K562 (cell line): ENCODE measurements at regions not wholly inside any gene's neighbourhood (a gene's known extent, or its start where the extent isn't known, plus 50 kb on each side); places are given as distances from the start of the nearest gene placed in this dataset.

Source experiments
- ATAC-seq: fragments of 200-7000 bp; cut with Tn5 transposase; 3 replicates; pipeline ENCODE4 v1.9.1; 2020; ENCODE audit warnings: moderate library complexity
- BruUV-seq: library from RNA; stranded (reverse); fragments of 400-500 nt; replicated peaks from 2 replicates; lab custom pipeline; 2021; lab: Mats Ljungman, UMichigan
- CTCF ChIA-PET: fragments of 300-600 bp; formaldehyde crosslinking; extraction: SDS; loops from one replicate; lab custom pipeline; 2021; ENCODE audit warnings: low intra/inter-chr PET ratio; lab: Yijun Ruan, JAX
- POLR2A ChIA-PET: fragments of 300-600, 350-650 bp; sonication (Branson Sonifier 250); formaldehyde crosslinking; extraction: SDS; loops from one replicate; lab custom pipeline; 2021; ENCODE audit warnings: antibody characterized with exemption, inconsistent platforms; lab: Yijun Ruan, JAX
- DNase-seq, 4 experiments: peaks; one replicate each; pipeline versions ENCODE4 v3.0.0 to v3.0.0-alpha.2; 2011 to 2018; ENCODE audit warnings: low spot score in 3 of 4, mixed read lengths in 3 of 4; ENCODE audit errors: extremely low read depth in 1 of 4
- FAIRE-seq: peaks from 2 replicates; lab custom pipeline; 2011; peaks lifted over from hg19 to GRCh38; lab: Jason Lieb, UNC
- H2AFZ ChIP-seq: 2 replicates; pipeline ENCODE4 v1.6.0; 2011; ENCODE audit warnings: low read depth, low read length, control low read depth, inconsistent platforms
- H3K27ac ChIP-seq: fragments of 200-600 bp; 3 replicates; pipeline ENCODE4 v1.8.0; 2011; ENCODE audit warnings: low read depth, mild to moderate bottlenecking, control low read depth, inconsistent platforms, low read length, moderate library complexity, mixed read lengths; ENCODE audit errors: extremely low read depth
- H3K27me3 ChIP-seq, 2 experiments: fragments of 300-600 bp in 1 of 2; 2 replicates in 1 of 2; 3 replicates in 1 of 2; pipeline versions ENCODE4 v1.6.0 to v1.8.0; 2011; ENCODE audit warnings: inconsistent platforms in 2 of 2, low read length in 2 of 2, mild to moderate bottlenecking in 1 of 2, mixed read lengths in 1 of 2, moderate library complexity in 1 of 2; ENCODE audit not compliant: control insufficient read depth in 2 of 2, insufficient read depth in 2 of 2
- H3K36me3 ChIP-seq: fragments of 300-600 bp; 3 replicates; pipeline ENCODE4 v1.8.0; 2011; ENCODE audit warnings: mild to moderate bottlenecking, low read length, inconsistent platforms; ENCODE audit not compliant: control insufficient read depth, insufficient read depth
- H3K4me1 ChIP-seq, 2 experiments: fragments of 200-600 bp in 1 of 2; replicated peaks in 1 of 2; 2 replicates in 1 of 2; 3 replicates in 1 of 2; pipeline versions ENCODE4 v1.5.1 to v1.8.0; 2011; ENCODE audit warnings: inconsistent platforms in 2 of 2, low read length in 2 of 2, mild to moderate bottlenecking in 1 of 2, mixed read lengths in 1 of 2, moderate library complexity in 1 of 2; ENCODE audit not compliant: control insufficient read depth in 2 of 2, insufficient read depth in 2 of 2
- H3K4me2 ChIP-seq: 2 replicates; pipeline ENCODE4 v1.6.1; 2011; ENCODE audit warnings: low read length, control low read depth, inconsistent platforms, mixed read lengths; ENCODE audit not compliant: insufficient read depth
- H3K4me3 ChIP-seq: fragments of 200-600 bp; sonication (generic), shearing (Covaris generic); 2 replicates; pipeline ENCODE4 v1.5.1; 2016; ENCODE audit warnings: control low read depth, inconsistent platforms
- H3K79me2 ChIP-seq: fragments of 200-600 bp; 3 replicates; pipeline ENCODE4 v1.8.0; 2011; ENCODE audit warnings: low read length, inconsistent platforms; ENCODE audit not compliant: control insufficient read depth, insufficient read depth
- H3K9ac ChIP-seq, 2 experiments: 2 replicates each; pipeline versions ENCODE4 v1.6.0 to v1.6.1; 2011; ENCODE audit warnings: low read depth in 2 of 2, low read length in 2 of 2, control low read depth in 1 of 2, inconsistent platforms in 1 of 2, mild to moderate bottlenecking in 1 of 2, mixed read lengths in 1 of 2; ENCODE audit not compliant: insufficient read depth in 1 of 2
- H3K9me1 ChIP-seq: one replicate; pipeline ENCODE4 v1.6.0; 2011; ENCODE audit warnings: inconsistent platforms, mild to moderate bottlenecking, low read length, moderate library complexity; ENCODE audit not compliant: control insufficient read depth, insufficient read depth
- H3K9me3 ChIP-seq: replicated peaks from 2 replicates; pipeline ENCODE4 v1.5.1; 2011; ENCODE audit warnings: low read depth, low read length, inconsistent platforms; ENCODE audit not compliant: control insufficient read depth, insufficient read depth
- H4K20me1 ChIP-seq: replicated peaks from 2 replicates; pipeline ENCODE4 v1.6.1; 2011; ENCODE audit warnings: low read length, inconsistent platforms, mixed read lengths; ENCODE audit not compliant: control insufficient read depth, insufficient read depth
- CAMTA2 ChIP-seq: fragments of 250-450 bp; sonication (Bioruptor Pico); conservative IDR thresholded peaks from 2 replicates; pipeline ENCODE4 v1.5.1; 2022
- CBX5 ChIP-seq: IDR thresholded peaks from 2 replicates; pipeline ENCODE4 v1.6.1; 2014; ENCODE audit warnings: low read depth, borderline replicate concordance
- CREB1 ChIP-seq, 2 experiments: sonication (generic) in 1 of 2; formaldehyde crosslinking in 1 of 2; IDR thresholded peaks; 2 replicates each; pipeline versions ENCODE4 v1.6.1 to v1.8.0; 2012 to 2022; ENCODE audit warnings: inconsistent platforms in 1 of 2, mild to moderate bottlenecking in 1 of 2, missing genetic modification reagents in 1 of 2, moderate library complexity in 1 of 2
- FOXA1 ChIP-seq: fragments of 450-650 bp; IDR thresholded peaks from 2 replicates; pipeline ENCODE4 v1.6.1; 2016; ENCODE audit warnings: mild to moderate bottlenecking, borderline replicate concordance
- HDAC3 ChIP-seq: fragments of 450-650 bp; IDR thresholded peaks from 2 replicates; pipeline ENCODE4 v1.6.1; 2018; ENCODE audit warnings: borderline replicate concordance, mild to moderate bottlenecking, moderate library complexity; ENCODE audit not compliant: partially characterized antibody
- KLF10 ChIP-seq: fragments of 250-450 bp; sonication (Bioruptor Pico); IDR thresholded peaks from 2 replicates; pipeline ENCODE4 v1.6.1; 2021; ENCODE audit warnings: matching md5 sums
- NCOA4 ChIP-seq: fragments of 450-650 bp; IDR thresholded peaks from 2 replicates; pipeline ENCODE4 v1.6.1; 2018; ENCODE audit warnings: mild to moderate bottlenecking; ENCODE audit not compliant: partially characterized antibody
- NFE2 ChIP-seq: IDR thresholded peaks from 2 replicates; pipeline ENCODE4 v1.6.1; 2014; ENCODE audit warnings: antibody characterized with exemption, low read depth
- NR2F6 ChIP-seq: fragments of 450-650 bp; formaldehyde crosslinking; IDR thresholded peaks from 2 replicates; pipeline ENCODE4 v1.4.0; 2020; ENCODE audit warnings: mild to moderate bottlenecking
- PYGO2 ChIP-seq: fragments of 450-650 bp; IDR thresholded peaks from 2 replicates; pipeline ENCODE4 v1.6.1; 2016; ENCODE audit warnings: mild to moderate bottlenecking, missing genetic modification characterization, moderate library complexity, missing compliant biosample characterization
- TCFL5 ChIP-seq: fragments of 250-450 bp; sonication (Bioruptor Pico); conservative IDR thresholded peaks from 2 replicates; pipeline ENCODE4 v1.6.1; 2021; ENCODE audit warnings: mild to moderate bottlenecking, moderate library complexity, matching md5 sums
- ZNF134 ChIP-seq: fragments of 250-450 bp; sonication (Bioruptor Pico); conservative IDR thresholded peaks from 2 replicates; pipeline ENCODE4 v1.4.0; 2020
- ZNF140 ChIP-seq: fragments of 250-450 bp; sonication (Bioruptor Pico); IDR thresholded peaks from 2 replicates; pipeline ENCODE4 v1.8.0; 2021; ENCODE audit warnings: moderate library complexity, mild to moderate bottlenecking, inconsistent platforms
- ZNF143 ChIP-seq: sonication (generic); formaldehyde crosslinking; IDR thresholded peaks from 2 replicates; pipeline ENCODE4 v1.9.0; 2022; ENCODE audit warnings: mild to moderate bottlenecking, missing genetic modification reagents
- WGBS: fragments of 100-300 bp; shearing (Covaris generic); methylation state at CpG from one replicate; pipeline ENCODE4 v1.1.6; 2016; ENCODE audit warnings: low coverage, mixed read lengths; ENCODE audit not compliant: insufficient coverage; ENCODE audit errors: missing lambda C conversion rate; 5-methylcytosine and 5-hydroxymethylcytosine counted together
- in situ Hi-C: fragments of 300-500 bp; cut with MboI; formaldehyde crosslinking; loops from 4 replicates; pipeline ENCODE4 v1.15.0; 2018; ENCODE audit warnings: inconsistent platforms, mixed read lengths
- intact Hi-C: fragments of 100-400 bp; cut with micrococcal nuclease; formaldehyde crosslinking; loops from 2 replicates; pipeline ENCODE4 v1.14.2; 2022
- TF ChIP-seq, protein P1 (sequence below): fragments of 150-350 bp; conservative IDR thresholded peaks from 2 replicates; pipeline ENCODE4 v1.6.1; 2014; ENCODE audit warnings: low read length
- TF ChIP-seq, protein P2 (sequence below): fragments of 250-450 bp; sonication (Bioruptor Pico); IDR thresholded peaks from 2 replicates; pipeline ENCODE4 v1.8.0; 2022; ENCODE audit warnings: moderate library complexity, mild to moderate bottlenecking, inconsistent platforms
- TF ChIP-seq, protein P3 (sequence below): fragments of 250-450 bp; sonication (Bioruptor Pico); IDR thresholded peaks from 2 replicates; pipeline ENCODE4 v1.6.1; 2021; ENCODE audit warnings: mild to moderate bottlenecking
- TF ChIP-seq, protein P4 (sequence below): fragments of 450-650 bp; IDR thresholded peaks from one replicate; pipeline ENCODE4 v1.6.1; 2018; ENCODE audit warnings: mild to moderate bottlenecking, moderate library complexity; ENCODE audit not compliant: partially characterized antibody

DNA sequence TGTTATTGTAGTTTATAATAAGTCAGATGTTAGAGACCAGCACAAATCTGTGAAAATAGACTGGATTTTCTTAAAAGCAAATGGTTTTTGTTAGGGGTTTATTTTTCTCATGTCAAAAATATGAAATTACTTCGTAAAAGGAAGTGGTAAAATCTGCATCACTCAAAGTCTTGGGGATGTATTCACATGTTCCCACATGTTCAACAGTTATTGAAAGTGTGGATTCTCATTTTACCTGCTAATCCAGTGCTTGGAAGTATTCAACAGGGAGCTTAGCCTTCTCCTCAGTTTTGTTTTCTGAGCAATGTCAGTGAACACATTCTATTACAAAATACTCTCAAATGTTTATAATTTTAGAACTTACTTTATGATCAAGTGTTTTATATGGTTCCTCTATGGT lies 352.0 kb downstream of the SOX2 start:
- DNase-seq (no peak), FAIRE-seq (no peak), ATAC-seq (no peak)
- H3K27ac ChIP-seq, result no peak overlapping the region
- in situ Hi-C loops, result no loop called here
- CTCF ChIA-PET, result no interaction called here
- no peaks in the 10 kb centered on the region for H3K79me2 ChIP-seq
- no peak for TF ChIP-seq CAMTA2 (CRISPR knock-in tag)
- no peak for TF ChIP-seq NFE2
- TF ChIP-seq NR2F6 (CRISPR knock-in tag), result no peak
- TF ChIP-seq, protein P1, sequence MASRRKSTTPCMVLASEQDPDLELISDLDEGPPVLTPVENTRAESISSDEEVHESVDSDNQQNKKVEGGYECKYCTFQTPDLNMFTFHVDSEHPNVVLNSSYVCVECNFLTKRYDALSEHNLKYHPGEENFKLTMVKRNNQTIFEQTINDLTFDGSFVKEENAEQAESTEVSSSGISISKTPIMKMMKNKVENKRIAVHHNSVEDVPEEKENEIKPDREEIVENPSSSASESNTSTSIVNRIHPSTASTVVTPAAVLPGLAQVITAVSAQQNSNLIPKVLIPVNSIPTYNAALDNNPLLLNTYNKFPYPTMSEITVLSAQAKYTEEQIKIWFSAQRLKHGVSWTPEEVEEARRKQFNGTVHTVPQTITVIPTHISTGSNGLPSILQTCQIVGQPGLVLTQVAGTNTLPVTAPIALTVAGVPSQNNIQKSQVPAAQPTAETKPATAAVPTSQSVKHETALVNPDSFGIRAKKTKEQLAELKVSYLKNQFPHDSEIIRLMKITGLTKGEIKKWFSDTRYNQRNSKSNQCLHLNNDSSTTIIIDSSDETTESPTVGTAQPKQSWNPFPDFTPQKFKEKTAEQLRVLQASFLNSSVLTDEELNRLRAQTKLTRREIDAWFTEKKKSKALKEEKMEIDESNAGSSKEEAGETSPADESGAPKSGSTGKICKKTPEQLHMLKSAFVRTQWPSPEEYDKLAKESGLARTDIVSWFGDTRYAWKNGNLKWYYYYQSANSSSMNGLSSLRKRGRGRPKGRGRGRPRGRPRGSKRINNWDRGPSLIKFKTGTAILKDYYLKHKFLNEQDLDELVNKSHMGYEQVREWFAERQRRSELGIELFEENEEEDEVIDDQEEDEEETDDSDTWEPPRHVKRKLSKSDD, result no peak
- TF ChIP-seq PYGO2 (tag), result no peak
- no peak for TF ChIP-seq ZNF143 (CRISPR knock-in tag)
- TF ChIP-seq FOXA1, result no peak
- TF ChIP-seq, protein P2, sequence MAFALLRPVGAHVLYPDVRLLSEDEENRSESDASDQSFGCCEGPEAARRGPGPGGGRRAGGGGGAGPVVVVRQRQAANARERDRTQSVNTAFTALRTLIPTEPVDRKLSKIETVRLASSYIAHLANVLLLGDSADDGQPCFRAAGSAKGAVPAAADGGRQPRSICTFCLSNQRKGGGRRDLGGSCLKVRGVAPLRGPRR (CRISPR knock-in tag), result no peak
- TF ChIP-seq, protein P3, sequence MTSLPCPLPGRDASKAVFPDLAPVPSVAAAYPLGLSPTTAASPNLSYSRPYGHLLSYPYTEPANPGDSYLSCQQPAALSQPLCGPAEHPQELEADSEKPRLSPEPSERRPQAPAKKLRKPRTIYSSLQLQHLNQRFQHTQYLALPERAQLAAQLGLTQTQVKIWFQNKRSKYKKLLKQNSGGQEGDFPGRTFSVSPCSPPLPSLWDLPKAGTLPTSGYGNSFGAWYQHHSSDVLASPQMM (CRISPR knock-in tag), result no peak
- TF ChIP-seq HDAC3, result no peak
- no peak for TF ChIP-seq KLF10
- no peak for TF ChIP-seq ZNF134 (CRISPR knock-in tag)
- TF ChIP-seq CREB1 (IDR thresholded peaks at IDR 0.05), result no peak
- TF ChIP-seq CREB1 (CRISPR knock-in tag; IDR thresholded peaks at IDR 0.05), result no peak
- no peak for TF ChIP-seq ZNF140
- TF ChIP-seq CBX5, result no peak
- TF ChIP-seq, protein P4, sequence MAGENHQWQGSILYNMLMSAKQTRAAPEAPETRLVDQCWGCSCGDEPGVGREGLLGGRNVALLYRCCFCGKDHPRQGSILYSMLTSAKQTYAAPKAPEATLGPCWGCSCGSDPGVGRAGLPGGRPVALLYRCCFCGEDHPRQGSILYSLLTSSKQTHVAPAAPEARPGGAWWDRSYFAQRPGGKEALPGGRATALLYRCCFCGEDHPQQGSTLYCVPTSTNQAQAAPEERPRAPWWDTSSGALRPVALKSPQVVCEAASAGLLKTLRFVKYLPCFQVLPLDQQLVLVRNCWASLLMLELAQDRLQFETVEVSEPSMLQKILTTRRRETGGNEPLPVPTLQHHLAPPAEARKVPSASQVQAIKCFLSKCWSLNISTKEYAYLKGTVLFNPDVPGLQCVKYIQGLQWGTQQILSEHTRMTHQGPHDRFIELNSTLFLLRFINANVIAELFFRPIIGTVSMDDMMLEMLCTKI, result no peak
- no peak for TF ChIP-seq TCFL5 (CRISPR knock-in tag)
- no peak for TF ChIP-seq NCOA4
- no peaks in the 10 kb centered on the region for H3K36me3 ChIP-seq
- H3K4me2 ChIP-seq, result no peak overlapping the region
- H2AFZ ChIP-seq, result no peak overlapping the region
- H3K4me1 ChIP-seq, result no peaks in the 10 kb centered on the region
- no peaks in the 10 kb centered on the region for H3K9me1 ChIP-seq
- POLR2A ChIA-PET, result interaction anchor here (0.7 kb wide), 1 partner anchor 30 kb away, joined by 3 read pairs; no protein-coding TSS in a partner anchor
- H3K9ac ChIP-seq, result no peak overlapping the region
- no TSS peak for BruUV-seq
- intact Hi-C loops, result no loop called here
- H3K4me3 ChIP-seq, result no peak overlapping the region
- H3K9me3 ChIP-seq, result no peaks in the 10 kb centered on the region
- H4K20me1 ChIP-seq, result no peaks in the 10 kb centered on the region
- WGBS, result 0% methylated on average over 1 of the region's 1 CpG
- no peaks in the 10 kb centered on the region for H3K27me3 ChIP-seq
